Neuronal stem cell (in vitro differentiated cells): ENCODE measurements at regions not wholly inside any gene's neighbourhood (a gene's known extent, or its start where the extent isn't known, plus 50 kb on each side); places are given as distances from the start of the nearest gene placed in this dataset.

Experiments used
- DNase-seq: peaks from one replicate; pipeline ENCODE4 v3.0.0-alpha.2; 2013; ENCODE audit warnings: low spot score
- H2AFZ ChIP-seq: one replicate; pipeline ENCODE4 v1.6.1; 2013; ENCODE audit warnings: mild to moderate bottlenecking, low read length, inconsistent platforms
- H2AK5ac ChIP-seq: 2 replicates; pipeline ENCODE4 v1.6.1; 2013; ENCODE audit warnings: low read depth, mild to moderate bottlenecking, inconsistent platforms, low read length, moderate library complexity, mixed read lengths
- H2BK120ac ChIP-seq: 2 replicates; pipeline ENCODE4 v1.6.1; 2013; ENCODE audit warnings: low read depth, mild to moderate bottlenecking, inconsistent platforms, low read length, moderate library complexity, mixed read lengths
- H2BK12ac ChIP-seq: one replicate; pipeline ENCODE4 v1.6.1; 2013; ENCODE audit warnings: low read length, inconsistent platforms
- H2BK15ac ChIP-seq: 2 replicates; pipeline ENCODE4 v1.6.1; 2013; ENCODE audit warnings: mild to moderate bottlenecking, low read length, inconsistent platforms, mixed read lengths
- H2BK5ac ChIP-seq: one replicate; pipeline ENCODE4 v1.6.1; 2013; ENCODE audit warnings: inconsistent platforms, mild to moderate bottlenecking, low read length, moderate library complexity
- H3K14ac ChIP-seq: one replicate; pipeline ENCODE4 v1.6.1; 2013; ENCODE audit warnings: low read length, inconsistent platforms
- H3K18ac ChIP-seq: 2 replicates; pipeline ENCODE4 v1.6.1; 2013; ENCODE audit warnings: low read length, inconsistent platforms
- H3K23ac ChIP-seq: 2 replicates; pipeline ENCODE4 v1.6.1; 2013; ENCODE audit warnings: low read depth, mild to moderate bottlenecking, mixed read lengths, low read length, inconsistent platforms; ENCODE audit not compliant: poor library complexity
- H3K27ac ChIP-seq: replicated peaks from 3 replicates; pipeline ENCODE4 v1.5.1; 2013; ENCODE audit warnings: low read length, inconsistent platforms
- H3K27me3 ChIP-seq, 3 experiments: 2 replicates each; pipeline ENCODE4 v1.6.1; 2013; ENCODE audit warnings: low read length in 3 of 3, mild to moderate bottlenecking in 2 of 3, inconsistent platforms in 1 of 3, low read depth in 1 of 3, mixed read lengths in 1 of 3, moderate library complexity in 1 of 3; ENCODE audit not compliant: control insufficient read depth in 3 of 3, insufficient read depth in 3 of 3
- H3K36me3 ChIP-seq, 2 donors: replicated peaks in 1 of 2; 2 replicates each; pipeline ENCODE4 v1.6.1; 2013; ENCODE audit warnings: low read length in 2 of 2; ENCODE audit not compliant: control insufficient read depth in 2 of 2, insufficient read depth in 2 of 2
- H3K4ac ChIP-seq: 2 replicates; pipeline ENCODE4 v1.6.1; 2013; ENCODE audit warnings: inconsistent platforms, mild to moderate bottlenecking, low read length, moderate library complexity
- H3K4me1 ChIP-seq, 2 donors: 1 replicate in 1 of 2; 2 replicates in 1 of 2; pipeline ENCODE4 v1.6.1; 2013; ENCODE audit warnings: low read length in 2 of 2, low read depth in 1 of 2; ENCODE audit not compliant: control insufficient read depth in 2 of 2, insufficient read depth in 1 of 2
- H3K4me2 ChIP-seq: one replicate; pipeline ENCODE4 v1.6.1; 2013; ENCODE audit warnings: mild to moderate bottlenecking, low read length, inconsistent platforms; ENCODE audit not compliant: insufficient read depth, poor library complexity, severe bottlenecking
- H3K4me3 ChIP-seq, 2 donors: 2 replicates each; pipeline ENCODE4 v1.5.1; 2013; ENCODE audit warnings: low read length in 2 of 2, mild to moderate bottlenecking in 2 of 2, inconsistent platforms in 1 of 2, moderate library complexity in 1 of 2
- H3K79me1 ChIP-seq: one replicate; pipeline ENCODE4 v1.6.1; 2013; ENCODE audit warnings: low read depth, mild to moderate bottlenecking, inconsistent platforms, low read length, moderate library complexity
- H3K9ac ChIP-seq: one replicate; pipeline ENCODE4 v1.6.1; 2013; ENCODE audit warnings: mild to moderate bottlenecking, low read depth, low read length, inconsistent platforms; ENCODE audit not compliant: poor library complexity
- H3K9me3 ChIP-seq, 2 donors: replicated peaks in 1 of 2; 2 replicates each; pipeline versions ENCODE3 to v1.6.1; 2013; ENCODE audit warnings: low read length in 2 of 2, mild to moderate bottlenecking in 2 of 2, inconsistent platforms in 1 of 2, low read depth in 1 of 2, mixed read lengths in 1 of 2, moderate library complexity in 1 of 2; ENCODE audit not compliant: control insufficient read depth in 2 of 2, insufficient read depth in 1 of 2
- H4K8ac ChIP-seq: one replicate; pipeline ENCODE4 v1.6.1; 2013; ENCODE audit warnings: low read depth, mild to moderate bottlenecking, inconsistent platforms, low read length, moderate library complexity
- H4K91ac ChIP-seq: one replicate; pipeline ENCODE4 v1.6.1; 2013; ENCODE audit warnings: low read length, low read depth, mild to moderate bottlenecking, inconsistent platforms; ENCODE audit not compliant: poor library complexity
- WGBS, 2 donors: extraction: QIAGEN DNeasy Blood & Tissue Kit; methylation state at CpG; one replicate each; pipeline ENCODE4 v1.1.7; 2013; ENCODE audit warnings: missing lambda C conversion rate in 2 of 2, mixed read lengths in 1 of 2; ENCODE audit not compliant: insufficient read length in 2 of 2, insufficient replicate concordance in 1 of 2; ENCODE audit errors: extremely low coverage in 2 of 2; 5-methylcytosine and 5-hydroxymethylcytosine counted together

DNA sequence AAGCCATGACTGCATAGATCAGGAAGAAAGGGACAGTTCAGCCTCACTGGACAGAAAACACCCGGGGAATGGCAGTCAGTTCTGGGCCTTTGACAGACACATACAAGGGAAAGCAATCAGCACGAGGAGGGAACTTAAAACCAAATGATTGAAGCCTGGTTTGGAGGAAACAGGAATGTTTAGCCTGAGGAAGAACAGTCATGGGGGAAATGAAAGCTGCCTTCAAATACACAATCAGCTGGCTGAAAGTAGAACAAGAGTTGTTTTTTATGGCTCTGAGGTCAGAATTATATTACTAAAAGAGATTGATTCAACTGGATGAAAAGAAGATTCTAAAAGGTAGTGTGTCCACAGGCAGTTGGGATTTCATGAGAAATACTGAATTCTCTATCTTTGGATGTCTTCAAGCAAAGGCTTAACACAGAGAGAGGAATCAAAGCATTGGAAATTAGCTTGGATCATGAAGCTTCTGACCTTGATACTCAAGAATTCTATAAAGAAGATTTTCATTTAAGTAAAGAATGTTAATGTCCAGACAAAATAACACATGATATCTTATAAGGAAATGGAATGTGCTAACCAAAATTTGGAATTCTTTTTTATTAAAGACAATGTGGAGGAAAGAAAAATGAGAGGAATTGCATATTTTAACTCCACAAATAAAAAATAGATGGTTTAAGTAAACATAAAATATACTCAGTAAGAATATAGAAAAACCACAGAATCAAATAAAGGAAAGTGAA, 216.6 kb downstream of the IBTK start:
- no peak overlapping the region for H3K23ac ChIP-seq
- no peak overlapping the region for H2BK5ac ChIP-seq
- no peaks in the 10 kb centered on the region for H3K27me3 ChIP-seq
- H3K4ac ChIP-seq = no peak overlapping the region
- H3K4me2 ChIP-seq = no peak overlapping the region
- no peaks in the 10 kb centered on the region for H3K4me1 ChIP-seq
- H3K79me1 ChIP-seq = no peaks in the 10 kb centered on the region
- no peak overlapping the region for H4K91ac ChIP-seq
- no peak overlapping the region for H3K18ac ChIP-seq
- no peak overlapping the region for H3K9ac ChIP-seq
- no peak overlapping the region for H2BK15ac ChIP-seq
- no peak overlapping the region for H2BK120ac ChIP-seq
- no peak overlapping the region for H2BK12ac ChIP-seq
- DNase-seq = no peak
- no peak overlapping the region for H3K27ac ChIP-seq
- WGBS, 2 donors = no CpG with 5 or more reads among the region's 2 CpGs
- no peaks in the 10 kb centered on the region for H3K36me3 ChIP-seq
- H3K4me3 ChIP-seq = no peak overlapping the region
- no peak overlapping the region for H3K14ac ChIP-seq
- peak overlapping the region; percentile 52 for H2AFZ ChIP-seq
- H4K8ac ChIP-seq = no peak overlapping the region
- no peaks in the 10 kb centered on the region for H3K9me3 ChIP-seq
- H2AK5ac ChIP-seq = no peak overlapping the region

- no peaks in the 10 kb centered on the region for H3K9me3 ChIP-seq
- no peak overlapping the region for H2BK12ac ChIP-seq
- no peak overlapping the region for H2BK120ac ChIP-seq
- no peak overlapping the region for H3K9ac ChIP-seq
- H3K18ac ChIP-seq = no peak overlapping the region
- no peak overlapping the region for H3K27ac ChIP-seq
- H3K36me3 ChIP-seq = no peaks in the 10 kb centered on the region
- no peak overlapping the region for H3K23ac ChIP-seq
- H3K79me1 ChIP-seq = no peaks in the 10 kb centered on the region
- no peak overlapping the region for H4K8ac ChIP-seq
- no CpG with 5 or more reads among the region's 2 CpGs for WGBS, 2 donors
- H2BK15ac ChIP-seq = no peak overlapping the region
- no peak overlapping the region for H3K4me2 ChIP-seq
- H3K14ac ChIP-seq = no peak overlapping the region
- no peak overlapping the region for H4K91ac ChIP-seq
- no peak overlapping the region for H2AK5ac ChIP-seq
- H2AFZ ChIP-seq = peak overlapping the region; percentile 52
- no peak overlapping the region for H3K4me3 ChIP-seq
- H3K27me3 ChIP-seq = no peaks in the 10 kb centered on the region
- no peak overlapping the region for H2BK5ac ChIP-seq
- DNase-seq = no peak
- no peak overlapping the region for H3K4ac ChIP-seq
- H3K4me1 ChIP-seq = no peaks in the 10 kb centered on the region
Measured at GRCh38 chr6:82030301-82030700, 217.2 kb downstream of the IBTK start.

DNA sequence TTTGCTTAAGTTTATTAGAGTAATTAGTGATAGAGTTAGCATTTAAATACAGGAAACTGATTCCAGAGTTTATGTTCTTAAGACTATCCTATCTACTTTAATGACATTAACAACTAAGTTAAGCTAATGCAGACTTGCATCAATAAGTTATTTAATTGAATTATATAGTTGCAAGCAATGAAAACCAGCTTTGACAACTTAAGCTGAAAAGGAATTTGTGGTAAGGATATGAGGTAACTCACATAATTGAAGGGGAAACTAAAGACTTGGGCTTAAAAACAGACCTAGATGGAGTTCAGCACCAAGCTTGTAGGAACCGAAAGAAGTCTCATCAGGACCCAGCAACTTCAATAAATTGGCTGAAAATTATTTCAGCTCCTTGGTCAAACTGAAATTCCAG, 222.3 kb downstream of the IBTK start:
- no peak overlapping the region for H3K4me3 ChIP-seq
- H2AK5ac ChIP-seq = no peak overlapping the region
- H3K79me1 ChIP-seq = no peaks in the 10 kb centered on the region
- H3K18ac ChIP-seq = no peak overlapping the region
- H3K23ac ChIP-seq = no peak overlapping the region
- no peak overlapping the region for H2BK5ac ChIP-seq
- H3K36me3 ChIP-seq = no peaks in the 10 kb centered on the region
- H3K27me3 ChIP-seq = no peaks in the 10 kb centered on the region
- no peak overlapping the region for H2BK15ac ChIP-seq
- DNase-seq = no peak
- H4K91ac ChIP-seq = no peak overlapping the region
- H3K9me3 ChIP-seq = no peaks in the 10 kb centered on the region
- H2BK120ac ChIP-seq = no peak overlapping the region
- no peak overlapping the region for H3K4me2 ChIP-seq
- H4K8ac ChIP-seq = no peak overlapping the region
- H3K4me1 ChIP-seq = no peaks in the 10 kb centered on the region
- H2BK12ac ChIP-seq = no peak overlapping the region
- no CpG with 5 or more reads among the region's 1 CpG for WGBS, 2 donors
- H3K4ac ChIP-seq = no peak overlapping the region
- H2AFZ ChIP-seq = no peak overlapping the region
- no peak overlapping the region for H3K27ac ChIP-seq
- H3K14ac ChIP-seq = no peak overlapping the region
- H3K9ac ChIP-seq = no peak overlapping the region

DNA sequence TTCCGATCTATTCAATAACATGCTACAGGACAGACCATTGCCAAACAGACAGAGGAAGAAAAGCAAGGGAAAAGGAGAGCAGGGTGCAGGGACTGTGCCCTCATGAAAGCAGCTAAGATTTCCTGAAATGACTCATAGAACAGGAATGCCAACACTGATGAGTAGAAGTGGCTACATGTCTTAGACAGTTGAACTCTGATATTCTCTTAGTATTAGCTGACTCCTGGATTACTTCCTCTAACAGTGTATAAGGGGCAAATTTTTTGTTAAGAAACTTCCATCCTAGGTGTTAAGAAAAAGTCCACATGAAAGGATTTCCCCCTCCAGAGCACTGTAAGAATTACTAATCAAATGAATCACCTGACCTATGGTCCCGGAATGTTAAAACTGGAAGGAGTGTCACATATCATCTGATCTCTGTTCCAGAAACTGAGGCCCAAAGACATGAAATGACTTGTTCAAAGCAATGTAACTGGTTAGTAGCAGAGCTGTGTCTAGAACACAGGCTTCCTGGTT, 224.9 kb downstream of the IBTK start:
- H3K36me3 ChIP-seq = no peaks in the 10 kb centered on the region
- H4K91ac ChIP-seq = no peak overlapping the region
- H4K8ac ChIP-seq = no peak overlapping the region
- no peak for DNase-seq
- no peak overlapping the region for H2AK5ac ChIP-seq
- H3K27me3 ChIP-seq = no peaks in the 10 kb centered on the region
- H3K4me2 ChIP-seq = no peak overlapping the region
- no peak overlapping the region for H3K9ac ChIP-seq
- no peak overlapping the region for H3K4ac ChIP-seq
- H3K14ac ChIP-seq = no peak overlapping the region
- peak overlapping the region; percentile 15 for H2AFZ ChIP-seq
- H2BK120ac ChIP-seq = no peak overlapping the region
- no peaks in the 10 kb centered on the region for H3K79me1 ChIP-seq
- H2BK12ac ChIP-seq = no peak overlapping the region
- H3K18ac ChIP-seq = no peak overlapping the region
- H2BK15ac ChIP-seq = no peak overlapping the region
- H3K9me3 ChIP-seq = no peaks in the 10 kb centered on the region
- H2BK5ac ChIP-seq = no peak overlapping the region
- H3K4me1 ChIP-seq = no peaks in the 10 kb centered on the region
- H3K23ac ChIP-seq = no peak overlapping the region
- no peak overlapping the region for H3K4me3 ChIP-seq
- no peak overlapping the region for H3K27ac ChIP-seq
- no CpG with 5 or more reads among the region's 2 CpGs for WGBS, 2 donors
